HPDE6-E6E7 (cell line): ENCODE measurements at regions not wholly inside any gene's neighbourhood (a gene's known extent, or its start where the extent isn't known, plus 50 kb on each side); places are given as distances from the start of the nearest gene placed in this dataset.

Experiments used
- DNase-seq: peaks from one replicate; pipeline ENCODE4 v3.0.0; 2011; ENCODE audit warnings: missing footprints; ENCODE audit errors: extremely low spot score

- DNase-seq, result no peak
These were observed 292.6 kb upstream of the TAS2R1 start for GRCh38 chr5:9922719-9923118.

DNA sequence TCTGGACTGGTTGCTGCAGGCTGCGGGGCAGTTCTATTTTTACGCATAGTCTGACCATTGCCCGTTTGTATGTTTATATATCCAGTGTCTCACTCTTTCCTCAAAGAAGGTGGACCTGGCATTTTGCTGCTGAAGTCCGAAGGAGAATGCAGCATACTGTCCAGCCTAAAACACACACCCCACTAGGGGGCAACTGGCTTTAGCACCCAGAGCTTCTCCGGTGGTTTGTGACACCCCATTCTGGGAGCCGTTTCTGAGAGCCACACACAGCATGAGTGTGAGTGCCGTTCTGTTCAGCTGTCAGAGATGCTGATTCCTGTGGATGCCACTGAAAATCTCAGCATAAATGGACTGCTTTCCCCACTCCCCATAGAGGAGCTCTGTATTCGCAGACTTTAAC is 290.5 kb upstream of the TAS2R1 start:
- DNase-seq, result no peak

DNA sequence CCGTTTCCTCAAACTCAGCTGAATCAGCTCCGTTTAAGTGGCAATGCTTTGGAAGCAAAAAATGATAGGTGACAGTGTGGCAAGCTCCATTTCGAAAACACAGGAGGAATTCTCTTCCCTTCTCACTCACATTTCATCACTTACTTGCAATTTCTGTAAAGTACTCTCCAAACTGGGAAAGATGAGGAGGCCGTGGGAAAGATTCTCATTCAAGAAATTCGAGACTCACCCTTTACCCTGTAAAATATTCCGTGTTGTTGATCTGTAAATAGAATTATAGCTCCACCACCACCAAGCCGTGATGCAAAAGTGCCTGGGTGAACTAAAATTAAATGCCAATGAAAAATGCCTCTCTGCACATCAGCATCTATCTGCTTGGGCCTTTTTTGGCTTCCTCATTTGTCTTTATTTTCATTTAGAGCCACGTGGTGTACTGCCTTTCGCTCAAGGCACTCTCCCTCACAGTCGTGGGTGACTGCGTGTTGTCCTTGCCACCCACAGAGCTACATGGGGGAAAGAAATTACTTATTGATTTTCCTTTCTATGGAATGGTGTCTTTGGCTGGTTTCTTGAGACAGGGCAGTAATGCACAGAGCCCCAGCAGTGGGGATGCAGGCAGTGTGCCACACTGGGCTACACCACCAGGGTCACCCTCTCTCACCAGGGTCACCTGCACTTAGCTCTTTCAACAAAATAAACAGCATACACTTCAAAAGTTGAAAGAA is 289.3 kb upstream of the TAS2R1 start:
- DNase-seq, result no peak

- no peak for DNase-seq
These were observed 275.5 kb upstream of the TAS2R1 start for GRCh38 chr5:9905661-9906060.

DNA sequence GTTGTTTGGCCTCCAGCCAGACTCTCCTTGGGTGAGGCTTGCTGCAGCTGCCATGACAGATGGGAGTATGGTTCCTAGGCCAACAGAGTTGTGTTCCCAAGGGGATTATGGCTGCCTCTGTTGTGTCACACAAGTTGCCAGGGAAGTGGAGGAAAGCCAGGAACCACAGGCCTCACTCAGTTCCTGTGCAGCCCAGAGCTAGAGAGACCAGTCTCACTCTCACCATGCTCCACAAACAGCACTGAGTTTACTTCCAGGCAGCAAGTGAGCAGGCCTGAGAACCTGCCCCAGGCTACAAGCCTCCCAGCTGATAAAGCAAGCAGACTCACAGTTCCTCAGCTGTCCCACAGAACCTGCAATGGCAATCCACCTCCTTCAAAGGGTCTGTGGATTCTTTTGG is 273.6 kb upstream of the TAS2R1 start:
- DNase-seq, result no peak

- peak; percentile 48 for DNase-seq
These were observed 268.2 kb upstream of the TAS2R1 start for GRCh38 chr5:9898319-9898718.

- no peak for DNase-seq
These were observed 265.1 kb upstream of the TAS2R1 start for GRCh38 chr5:9895302-9895645.

DNA sequence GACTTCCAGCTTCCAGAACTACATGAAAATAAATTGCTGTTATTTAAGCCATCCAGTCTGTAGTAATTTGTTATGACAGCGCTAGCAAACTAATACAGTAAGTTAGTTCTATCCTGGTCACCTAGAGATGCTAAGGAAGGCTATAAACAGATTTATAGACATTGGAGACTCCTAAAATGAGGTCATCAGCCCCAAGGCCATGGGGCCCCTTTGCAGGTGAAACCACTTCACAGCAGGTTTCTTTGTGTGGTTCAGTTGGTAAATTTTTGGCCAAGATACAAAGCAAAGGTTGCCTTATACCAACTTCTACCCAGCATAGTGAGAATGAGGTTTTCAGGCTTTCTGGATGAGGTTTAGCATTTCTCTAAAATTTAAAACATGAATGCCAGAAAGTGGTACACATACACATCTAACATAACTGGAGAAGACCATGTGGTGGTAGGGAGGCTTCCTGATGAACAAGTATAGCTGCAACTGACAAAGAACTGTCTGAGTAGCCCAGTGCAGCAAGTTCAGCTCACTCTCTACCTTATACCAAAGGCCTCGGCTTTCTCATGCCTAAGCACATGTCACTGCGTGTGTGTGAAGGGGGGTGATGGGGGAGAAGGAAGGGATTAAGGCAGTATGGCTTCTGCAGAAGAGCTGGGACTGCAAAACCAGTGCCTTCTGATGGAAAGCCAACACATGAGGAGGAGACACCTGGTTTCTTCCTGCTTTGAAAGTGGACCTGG is 264.6 kb upstream of the TAS2R1 start:
- DNase-seq, result no peak

- no peak for DNase-seq
These were observed 262.5 kb upstream of the TAS2R1 start for GRCh38 chr5:9892696-9893095.

DNA sequence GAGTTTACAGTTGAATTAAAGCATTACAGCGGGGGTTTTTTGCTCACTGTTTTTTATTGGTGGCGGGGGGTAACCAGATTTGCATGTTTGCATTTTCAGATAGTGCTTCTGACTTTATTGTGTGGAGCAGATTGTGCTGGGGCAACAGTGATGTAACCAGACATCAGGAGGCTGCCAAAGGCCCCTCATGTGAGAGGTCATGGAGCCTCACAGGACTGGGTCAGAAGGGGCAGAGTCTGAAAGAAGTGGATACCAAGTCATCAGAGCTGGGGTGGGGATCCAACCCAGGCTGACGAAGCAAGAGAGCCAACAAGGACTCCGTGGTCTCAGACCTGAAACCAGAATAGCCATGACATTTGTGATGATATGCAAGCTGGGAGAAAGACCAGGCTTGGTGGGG is 259.4 kb upstream of the TAS2R1 start:
- DNase-seq, result no peak

GRCh38 chr5:9888501-9888901 is 258.4 kb upstream of the TAS2R1 start:
- no peak for DNase-seq

DNA sequence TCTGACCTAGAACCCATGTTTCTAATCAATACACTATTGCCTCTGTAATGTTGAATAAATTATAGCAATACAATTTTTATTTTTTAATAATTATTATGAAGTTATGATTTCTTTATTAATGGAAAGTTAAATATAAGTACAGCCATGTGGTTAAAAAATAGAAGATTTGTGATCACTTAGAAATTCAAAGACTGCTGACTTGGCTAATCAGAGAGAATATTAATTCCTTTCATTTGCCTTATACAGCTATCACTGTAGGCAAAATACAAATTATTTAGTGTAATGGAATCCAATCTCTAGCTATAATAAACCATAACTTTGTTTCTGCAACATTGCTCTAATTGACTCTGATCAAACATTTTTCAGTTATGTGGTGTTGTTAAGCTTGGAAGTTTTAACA is 255.0 kb upstream of the TAS2R1 start:
- no peak for DNase-seq

DNA sequence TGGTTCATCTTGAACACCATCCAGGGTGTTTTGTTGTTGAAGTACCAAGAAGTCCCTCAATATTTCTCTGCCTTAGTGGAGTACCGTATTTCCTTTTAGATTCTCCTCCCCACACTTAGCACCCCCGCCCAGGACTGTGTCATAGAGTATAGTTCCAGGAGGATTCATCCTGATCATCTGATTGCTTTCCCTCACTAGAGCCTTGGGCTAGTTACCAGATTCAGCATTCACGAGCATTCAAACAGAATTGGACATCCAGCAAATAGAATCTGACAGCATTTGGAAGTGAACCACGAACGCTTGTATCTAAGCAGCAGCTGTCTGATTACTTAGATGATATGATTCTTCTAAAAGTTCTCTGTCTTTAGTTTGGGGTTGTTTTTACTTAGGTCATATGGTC is 248.1 kb upstream of the TAS2R1 start:
- no peak for DNase-seq

GRCh38 chr5:9877488-9877887 is 247.3 kb upstream of the TAS2R1 start:
- DNase-seq, result no peak

DNA sequence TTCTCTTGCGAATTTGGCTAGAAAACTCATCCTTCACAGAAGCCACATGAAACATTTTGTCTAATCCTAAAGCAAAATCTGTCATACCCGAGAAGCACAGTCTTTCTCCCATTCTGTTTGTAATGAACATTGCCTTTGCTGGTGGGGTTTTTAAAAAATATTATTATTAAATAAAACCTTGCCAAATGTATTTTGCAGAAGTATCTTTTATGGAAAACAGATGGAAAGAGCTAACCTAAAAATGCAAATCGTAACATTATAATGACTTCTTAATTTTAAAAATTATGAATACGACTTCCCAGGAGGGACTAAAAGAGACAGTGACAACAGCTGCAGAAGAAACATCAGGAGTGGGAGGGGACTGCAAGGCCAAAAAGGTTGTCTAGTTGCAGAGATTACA is 246.3 kb upstream of the TAS2R1 start:
- DNase-seq, result no peak

DNA sequence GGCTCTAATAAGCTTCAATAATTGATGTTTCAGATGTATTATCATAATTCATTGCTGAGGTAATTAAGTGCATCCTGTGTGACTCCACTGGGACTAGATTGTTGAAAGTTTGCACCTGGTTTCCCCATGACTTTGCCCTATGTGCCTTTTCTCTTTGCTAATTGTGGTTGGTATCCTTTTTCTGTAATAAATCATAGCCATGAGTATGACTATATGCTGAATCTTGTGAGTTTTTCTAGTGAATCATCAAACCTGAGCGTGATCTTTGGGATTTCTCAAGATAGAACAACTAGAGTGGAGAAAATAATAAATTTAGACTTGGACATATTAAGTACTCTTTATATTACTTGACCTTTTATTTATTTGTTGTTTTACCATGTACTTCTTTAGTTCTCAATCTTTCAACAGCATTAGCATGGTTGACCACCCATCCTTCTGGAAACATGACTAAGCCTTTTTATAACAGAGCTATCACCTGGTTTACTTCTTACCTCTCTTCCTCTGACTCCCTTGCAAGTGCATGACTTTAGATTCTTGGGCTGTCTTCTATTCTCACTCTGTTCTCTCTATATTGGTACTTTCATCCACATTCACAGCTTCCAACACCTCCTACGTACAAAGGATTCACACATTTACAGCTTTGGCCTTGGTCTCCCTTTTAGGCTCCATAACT is 239.6 kb upstream of the TAS2R1 start:
- peak; percentile 26 for DNase-seq

GRCh38 chr5:9865574-9865973 is 235.4 kb upstream of the TAS2R1 start:
- DNase-seq, result no peak

DNA sequence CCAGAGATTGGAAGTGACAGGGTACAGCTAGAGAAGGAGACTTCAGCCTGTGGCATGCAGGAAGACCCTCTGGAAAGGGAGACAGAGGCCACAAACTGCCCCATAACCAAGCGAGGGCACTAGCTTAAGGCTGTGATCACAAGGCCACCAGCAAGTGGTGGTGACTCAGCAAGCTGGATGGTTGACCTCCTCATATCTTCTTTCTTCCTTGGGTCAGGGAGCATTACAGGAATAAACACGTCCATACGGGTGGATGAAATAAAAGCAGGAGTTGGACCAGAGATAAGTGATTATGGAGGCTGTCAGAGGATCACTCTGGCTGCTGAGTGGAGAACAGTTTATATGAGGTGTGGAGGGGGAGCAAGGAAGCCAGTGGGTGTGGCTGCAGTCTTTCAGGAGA is 234.6 kb upstream of the TAS2R1 start:
- no peak for DNase-seq

- DNase-seq, result no peak
These were observed 233.3 kb upstream of the TAS2R1 start for GRCh38 chr5:9863486-9863885.

- no peak for DNase-seq
These were observed 231.6 kb upstream of the TAS2R1 start for GRCh38 chr5:9861666-9862256.

GRCh38 chr5:9859808-9860207 is 229.7 kb upstream of the TAS2R1 start:
- no peak for DNase-seq

DNA sequence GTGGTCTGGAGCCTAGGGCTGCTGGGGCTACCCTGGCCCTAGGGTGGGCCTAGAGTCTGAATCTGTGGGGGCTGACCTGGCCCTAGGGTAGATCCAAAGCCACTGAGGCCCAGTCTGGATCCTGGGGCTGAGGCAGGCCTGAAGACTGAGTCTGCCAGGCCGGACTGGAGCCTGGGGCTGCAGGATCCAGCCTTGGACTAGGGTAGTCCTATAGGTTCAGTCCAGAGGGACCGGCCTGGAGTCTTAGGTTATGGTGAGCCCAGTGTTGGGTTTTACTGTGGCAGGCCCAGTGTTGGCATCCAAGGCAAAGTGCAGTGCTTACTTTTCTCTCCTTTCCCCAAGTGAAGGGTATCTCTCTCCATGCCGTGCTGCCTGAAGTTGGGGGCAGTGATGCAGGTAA is 227.9 kb upstream of the TAS2R1 start:
- DNase-seq, result no peak

DNA sequence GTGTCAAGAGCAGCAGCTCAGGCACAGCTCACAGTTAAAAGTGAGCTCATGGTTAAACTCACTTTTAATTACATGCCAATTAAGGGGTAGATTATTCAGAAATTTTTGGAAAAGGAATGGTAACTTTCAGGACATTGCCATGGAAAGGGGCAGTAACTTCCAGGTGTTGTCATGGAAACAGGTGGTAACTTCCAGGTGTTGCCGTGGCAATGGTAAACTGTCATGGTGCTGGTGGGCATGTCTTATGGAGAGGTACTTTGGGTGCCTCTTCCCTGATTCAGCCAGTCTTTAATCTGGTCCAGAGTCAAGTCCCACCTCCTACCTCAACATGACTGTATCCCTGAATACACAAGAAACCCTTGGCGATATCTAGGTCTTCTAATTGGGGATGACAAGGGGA is 223.2 kb upstream of the TAS2R1 start:
- no peak for DNase-seq
